Memory B cell (primary cell): ENCODE measurements at regions not wholly inside any gene's neighbourhood (a gene's known extent, or its start where the extent isn't known, plus 50 kb on each side); places are given as distances from the start of the nearest gene placed in this dataset.
"Not testable (repeated sequence)": the region's sequence is repeated elsewhere in the genome, so short reads cannot be mapped to it uniquely, and the experiment has no call there.

ENCODE experiments used
- ATAC-seq: fragments of 150-1000 bp; cut with Tn5 transposase; 2 replicates; pipeline ENCODE4 v1.10.0; 2021; ENCODE audit warnings: low read depth, mild to moderate bottlenecking, moderate library complexity
- DNase-seq, 2 donors: peaks; one replicate each; pipeline ENCODE4 v3.0.0; 2022; ENCODE audit warnings: low spot score in 2 of 2
- H3K27ac Mint-ChIP-seq: one replicate; pipeline ENCODE4 v1.8.0; 2022; ENCODE audit warnings: mild to moderate bottlenecking, moderate library complexity, mixed read lengths
- H3K27me3 Mint-ChIP-seq: one replicate; pipeline ENCODE4 v1.8.0; 2022; ENCODE audit warnings: mixed read lengths
- H3K36me3 Mint-ChIP-seq: one replicate; pipeline ENCODE4 v1.8.0; 2022; ENCODE audit warnings: mild to moderate bottlenecking, mixed read lengths
- H3K4me1 Mint-ChIP-seq: one replicate; pipeline ENCODE4 v1.8.0; 2022; ENCODE audit warnings: mixed read lengths
- H3K4me3 Mint-ChIP-seq: one replicate; pipeline ENCODE4 v1.8.0; 2022; ENCODE audit warnings: mild to moderate bottlenecking, moderate library complexity, mixed read lengths
- H3K9me3 Mint-ChIP-seq: one replicate; pipeline ENCODE4 v1.8.0; 2022; ENCODE audit warnings: mixed read lengths

GRCh38 chr14:101320396-101320795, 240.9 kb upstream of the DIO3 start:
- peaks cover 16% of the 10 kb centered on the region for H3K9me3 Mint-ChIP-seq
- ATAC-seq (no peak), DNase-seq (no peak)
- no peak overlapping the region for H3K27ac Mint-ChIP-seq
- no peaks in the 10 kb centered on the region for H3K4me1 Mint-ChIP-seq
- H3K36me3 Mint-ChIP-seq, result peaks cover 2% of the 10 kb centered on the region
- H3K4me3 Mint-ChIP-seq, result no peak overlapping the region
- no peaks in the 10 kb centered on the region for H3K27me3 Mint-ChIP-seq

GRCh38 chr14:101322223-101322622, 239.1 kb upstream of the DIO3 start:
- Mint-ChIP-seq H3K9me3 (peaks cover 7% of the 10 kb centered on the region), H3K27ac (no peak overlapping the region), H3K27me3 (no peaks in the 10 kb centered on the region), H3K4me3 (no peak overlapping the region), H3K36me3 (peaks cover 2% of the 10 kb centered on the region), H3K4me1 (no peaks in the 10 kb centered on the region)
- ATAC-seq (no peak), DNase-seq (no peak)

DNA sequence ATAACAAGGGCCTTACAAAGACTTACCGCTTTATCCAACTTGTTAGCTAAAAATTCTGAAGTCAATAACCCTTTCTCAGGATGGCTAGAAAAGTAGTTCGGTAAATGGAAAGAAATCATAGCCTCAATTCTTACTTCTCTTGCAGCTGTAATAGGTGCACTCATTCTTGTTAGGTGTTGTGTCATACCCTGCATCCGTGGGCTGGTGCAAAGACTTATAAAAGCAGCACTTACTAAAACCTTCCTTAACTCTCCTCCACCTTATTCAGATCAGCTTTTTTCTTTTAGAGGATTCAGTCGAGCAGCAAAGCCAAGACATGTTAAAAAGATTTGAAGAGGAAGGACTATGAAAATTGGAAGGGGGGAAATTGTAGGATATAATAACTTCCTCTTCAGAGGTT, 238.2 kb upstream of the DIO3 start:
- Mint-ChIP-seq H3K36me3 (peaks cover 2% of the 10 kb centered on the region), H3K4me3 (no peak overlapping the region), H3K27me3 (no peaks in the 10 kb centered on the region), H3K9me3 (peaks cover 7% of the 10 kb centered on the region), H3K27ac (no peak overlapping the region), H3K4me1 (no peaks in the 10 kb centered on the region)
- ATAC-seq (no peak), DNase-seq (no peak)

- not testable (repeated sequence) for H3K27ac Mint-ChIP-seq
Observed at GRCh38 chr14:101323614-101324235, 237.6 kb upstream of the DIO3 start.

DNA sequence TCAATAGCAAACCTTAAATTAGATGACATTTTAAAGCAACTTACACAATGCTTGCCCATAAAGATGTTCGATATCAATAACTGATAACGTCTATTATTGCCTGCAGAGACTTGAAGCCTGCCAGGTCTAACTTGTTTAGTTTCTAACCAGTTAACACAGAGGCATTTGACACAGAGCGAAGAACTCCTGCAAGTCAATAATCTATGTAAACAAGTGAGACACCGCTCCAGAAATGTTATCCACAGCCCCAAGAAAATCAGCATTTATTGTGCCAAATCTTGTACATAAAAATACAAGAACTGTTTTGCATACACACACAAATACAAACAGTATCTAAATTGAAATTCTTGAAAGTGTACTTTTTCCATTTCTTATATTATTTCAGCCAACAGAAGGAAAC, 236.0 kb upstream of the DIO3 start:
- H3K4me3 Mint-ChIP-seq, result no peak overlapping the region
- H3K27me3 Mint-ChIP-seq, result no peaks in the 10 kb centered on the region
- H3K9me3 Mint-ChIP-seq, result peaks cover 7% of the 10 kb centered on the region
- no peaks in the 10 kb centered on the region for H3K4me1 Mint-ChIP-seq
- peaks cover 2% of the 10 kb centered on the region for H3K36me3 Mint-ChIP-seq
- ATAC-seq, result no peak
- no peak for DNase-seq
- no peak overlapping the region for H3K27ac Mint-ChIP-seq

More at GRCh38 chr14:101323614-101324235, 237.6 kb upstream of the DIO3 start:
- not testable (repeated sequence) for DNase-seq, H3K9me3 Mint-ChIP-seq, H3K36me3 Mint-ChIP-seq, ATAC-seq, H3K27me3 Mint-ChIP-seq, H3K4me1 Mint-ChIP-seq, H3K4me3 Mint-ChIP-seq

- H3K9me3 Mint-ChIP-seq, result peaks cover 4% of the 10 kb centered on the region
- no peak overlapping the region for H3K4me3 Mint-ChIP-seq
- no peak overlapping the region for H3K27ac Mint-ChIP-seq
- ATAC-seq (no peak), DNase-seq (no peak)
- H3K36me3 Mint-ChIP-seq, result peaks cover under 1% of the 10 kb centered on the region
- H3K27me3 Mint-ChIP-seq, result no peaks in the 10 kb centered on the region
- no peaks in the 10 kb centered on the region for H3K4me1 Mint-ChIP-seq
Observed at GRCh38 chr14:101328412-101329028, 232.8 kb upstream of the DIO3 start.

GRCh38 chr14:101330416-101331140, 230.7 kb upstream of the DIO3 start:
- no peaks in the 10 kb centered on the region for H3K4me1 Mint-ChIP-seq
- no peak overlapping the region for H3K27ac Mint-ChIP-seq
- H3K9me3 Mint-ChIP-seq, result no peaks in the 10 kb centered on the region
- no peaks in the 10 kb centered on the region for H3K36me3 Mint-ChIP-seq
- ATAC-seq (no peak), DNase-seq (no peak)
- no peak overlapping the region for H3K4me3 Mint-ChIP-seq
- H3K27me3 Mint-ChIP-seq, result no peaks in the 10 kb centered on the region

DNA sequence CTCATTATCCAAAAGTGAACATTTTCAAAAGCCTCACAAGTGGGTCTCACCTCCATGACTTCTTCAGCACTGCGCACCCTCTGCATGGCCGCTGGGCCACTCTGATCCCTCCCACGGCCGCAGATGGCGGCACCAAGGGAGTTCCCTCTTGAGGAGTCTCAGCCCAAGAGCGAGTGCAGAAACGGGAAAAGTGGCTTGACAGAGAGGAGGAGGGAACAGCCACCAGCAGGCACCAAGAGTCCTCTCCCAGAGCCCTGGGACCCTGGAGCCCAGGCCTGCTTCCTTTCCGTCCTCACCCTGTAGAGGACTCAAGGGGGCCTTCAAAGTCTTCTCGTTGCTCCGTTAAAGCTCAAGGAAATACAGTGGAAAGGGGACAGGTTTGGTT, 230.2 kb upstream of the DIO3 start:
- H3K4me3 Mint-ChIP-seq, result no peak overlapping the region
- H3K36me3 Mint-ChIP-seq, result no peaks in the 10 kb centered on the region
- ATAC-seq, result no peak
- no peak for DNase-seq
- H3K27ac Mint-ChIP-seq, result no peak overlapping the region
- H3K9me3 Mint-ChIP-seq, result no peaks in the 10 kb centered on the region
- no peaks in the 10 kb centered on the region for H3K4me1 Mint-ChIP-seq
- no peaks in the 10 kb centered on the region for H3K27me3 Mint-ChIP-seq

GRCh38 chr14:101331661-101332169, 229.6 kb upstream of the DIO3 start:
- Mint-ChIP-seq H3K4me3 (no peak overlapping the region), H3K27ac (no peak overlapping the region), H3K27me3 (no peaks in the 10 kb centered on the region), H3K9me3 (no peaks in the 10 kb centered on the region), H3K4me1 (no peaks in the 10 kb centered on the region), H3K36me3 (no peaks in the 10 kb centered on the region)
- ATAC-seq (no peak), DNase-seq (no peak)

DNA sequence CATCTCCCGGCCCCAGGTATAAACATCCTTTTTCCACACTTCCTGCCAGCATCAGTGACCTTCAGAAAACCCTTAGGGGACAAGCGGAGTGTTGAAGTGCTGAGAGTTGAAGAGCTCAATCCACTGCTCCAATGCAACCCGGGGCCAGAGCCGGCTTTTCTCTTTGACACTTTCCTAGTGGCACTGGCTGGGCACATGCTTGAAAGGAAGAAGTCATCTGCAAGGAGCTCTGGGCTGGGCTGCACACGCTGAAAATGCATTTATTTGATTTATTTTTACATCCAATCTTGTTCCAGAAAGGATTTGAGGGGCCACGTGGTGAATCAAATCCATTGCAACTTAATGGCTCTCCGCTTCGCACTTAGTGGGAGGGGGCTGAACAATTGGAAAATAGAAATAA, 229.0 kb upstream of the DIO3 start:
- no peak overlapping the region for H3K27ac Mint-ChIP-seq
- no peaks in the 10 kb centered on the region for H3K4me1 Mint-ChIP-seq
- H3K36me3 Mint-ChIP-seq, result no peaks in the 10 kb centered on the region
- ATAC-seq (no peak), DNase-seq (no peak)
- no peaks in the 10 kb centered on the region for H3K9me3 Mint-ChIP-seq
- H3K4me3 Mint-ChIP-seq, result no peak overlapping the region
- H3K27me3 Mint-ChIP-seq, result no peaks in the 10 kb centered on the region

DNA sequence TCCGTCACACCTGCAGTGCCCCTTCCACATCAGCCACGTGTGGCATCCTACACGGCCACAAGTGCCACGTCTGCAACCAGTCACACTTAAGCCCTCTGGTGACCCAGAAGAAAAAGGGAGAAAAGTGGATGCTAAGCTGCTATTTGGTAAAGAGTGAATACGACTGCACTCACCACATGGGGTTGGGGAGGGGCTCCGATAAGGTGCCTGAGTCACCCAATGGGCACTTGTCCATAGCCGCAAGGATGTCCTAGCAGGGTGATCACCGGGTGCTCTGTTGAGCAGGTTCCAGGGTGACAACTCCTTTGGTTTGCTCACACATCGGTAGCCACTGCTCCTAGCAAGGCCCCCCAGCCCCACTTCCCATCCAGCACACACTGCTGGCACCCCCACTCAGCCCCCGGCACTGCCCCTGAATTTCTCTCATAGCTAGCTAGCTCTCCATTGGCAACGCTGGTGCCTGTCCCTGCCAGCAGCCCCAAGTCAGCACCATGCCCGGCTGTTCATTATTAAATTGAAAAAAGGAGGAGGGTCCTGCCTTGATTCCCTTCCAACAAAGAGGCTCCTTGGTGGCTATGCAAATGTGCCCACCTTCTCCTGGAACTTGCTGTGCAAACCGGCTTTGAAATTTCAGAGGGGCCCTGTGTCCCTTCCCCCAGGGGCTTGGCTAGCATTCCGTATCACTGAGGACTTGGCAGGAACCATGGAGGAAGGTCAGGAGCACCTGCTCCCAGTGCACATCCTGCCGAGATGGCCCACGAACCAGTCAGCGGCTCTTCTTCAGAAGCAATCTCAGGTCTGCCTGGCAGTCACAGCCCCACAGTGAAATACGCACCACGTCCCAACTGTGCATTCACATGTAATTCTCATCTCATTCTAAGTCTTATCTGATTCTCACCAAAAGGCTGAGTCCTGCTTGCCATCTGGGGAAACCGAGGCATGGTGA, 227.7 kb upstream of the DIO3 start:
- H3K27ac Mint-ChIP-seq, result no peak overlapping the region
- H3K27me3 Mint-ChIP-seq, result no peaks in the 10 kb centered on the region
- no peaks in the 10 kb centered on the region for H3K36me3 Mint-ChIP-seq
- H3K4me3 Mint-ChIP-seq, result no peak overlapping the region
- DNase-seq (no peak), ATAC-seq (no peak)
- no peaks in the 10 kb centered on the region for H3K9me3 Mint-ChIP-seq
- no peaks in the 10 kb centered on the region for H3K4me1 Mint-ChIP-seq

- no peak overlapping the region for H3K4me3 Mint-ChIP-seq
- no peaks in the 10 kb centered on the region for H3K27me3 Mint-ChIP-seq
Observed at GRCh38 chr14:101334656-101335055, 226.6 kb upstream of the DIO3 start.

DNA sequence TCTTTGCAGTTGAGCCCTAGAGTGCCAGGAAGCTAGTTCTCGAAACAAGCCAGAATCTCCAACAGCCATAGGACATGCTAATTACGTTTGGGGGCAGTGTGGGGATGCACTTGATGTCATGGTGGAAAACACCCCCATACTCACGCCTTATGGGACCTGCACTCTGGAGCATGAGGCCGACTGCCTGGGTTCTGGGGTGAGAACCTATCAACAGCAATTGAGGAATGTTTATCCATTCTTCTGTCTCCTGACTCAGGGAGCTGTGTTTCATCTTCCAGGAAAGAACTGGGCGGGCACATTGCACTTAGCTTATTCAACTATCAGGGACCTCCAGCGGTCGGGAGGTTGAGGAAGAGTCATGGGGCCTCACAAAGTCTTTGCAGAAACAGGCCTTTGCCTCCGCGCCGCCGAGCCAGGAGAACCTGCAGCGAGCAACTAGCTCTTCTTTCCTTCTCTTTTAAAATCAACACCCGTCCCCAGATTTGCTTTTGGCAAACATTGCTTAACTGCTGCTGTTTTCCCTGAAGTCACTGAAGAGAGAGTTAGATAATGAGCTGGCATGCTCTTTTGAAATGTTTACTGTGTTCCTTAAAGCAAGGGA, 226.1 kb upstream of the DIO3 start:
- Mint-ChIP-seq H3K4me3 (no peak overlapping the region), H3K4me1 (no peaks in the 10 kb centered on the region), H3K36me3 (no peaks in the 10 kb centered on the region), H3K27me3 (no peaks in the 10 kb centered on the region), H3K9me3 (no peaks in the 10 kb centered on the region), H3K27ac (no peak overlapping the region)
- no peak for DNase-seq
- no peak for ATAC-seq

More at GRCh38 chr14:101334656-101335055, 226.6 kb upstream of the DIO3 start:
- H3K36me3 Mint-ChIP-seq, result no peaks in the 10 kb centered on the region
- H3K4me1 Mint-ChIP-seq, result no peaks in the 10 kb centered on the region
- H3K9me3 Mint-ChIP-seq, result no peaks in the 10 kb centered on the region
- DNase-seq (no peak), ATAC-seq (no peak)
- H3K27ac Mint-ChIP-seq, result no peak overlapping the region
